ENCODE measurements at regions not wholly inside any gene's neighbourhood (a gene's known extent, or its start where the extent isn't known, plus 50 kb on each side); places are given as distances from the start of the nearest gene placed in this dataset.

- TF ChIP-seq, protein P1, sequence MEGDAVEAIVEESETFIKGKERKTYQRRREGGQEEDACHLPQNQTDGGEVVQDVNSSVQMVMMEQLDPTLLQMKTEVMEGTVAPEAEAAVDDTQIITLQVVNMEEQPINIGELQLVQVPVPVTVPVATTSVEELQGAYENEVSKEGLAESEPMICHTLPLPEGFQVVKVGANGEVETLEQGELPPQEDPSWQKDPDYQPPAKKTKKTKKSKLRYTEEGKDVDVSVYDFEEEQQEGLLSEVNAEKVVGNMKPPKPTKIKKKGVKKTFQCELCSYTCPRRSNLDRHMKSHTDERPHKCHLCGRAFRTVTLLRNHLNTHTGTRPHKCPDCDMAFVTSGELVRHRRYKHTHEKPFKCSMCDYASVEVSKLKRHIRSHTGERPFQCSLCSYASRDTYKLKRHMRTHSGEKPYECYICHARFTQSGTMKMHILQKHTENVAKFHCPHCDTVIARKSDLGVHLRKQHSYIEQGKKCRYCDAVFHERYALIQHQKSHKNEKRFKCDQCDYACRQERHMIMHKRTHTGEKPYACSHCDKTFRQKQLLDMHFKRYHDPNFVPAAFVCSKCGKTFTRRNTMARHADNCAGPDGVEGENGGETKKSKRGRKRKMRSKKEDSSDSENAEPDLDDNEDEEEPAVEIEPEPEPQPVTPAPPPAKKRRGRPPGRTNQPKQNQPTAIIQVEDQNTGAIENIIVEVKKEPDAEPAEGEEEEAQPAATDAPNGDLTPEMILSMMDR (IDR thresholded peaks at IDR 0.05) = no peak
- TF ChIP-seq POLR2AphosphoS5 (IDR thresholded peaks at IDR 0.05) = no peak
- TF ChIP-seq POLR2A (IDR thresholded peaks at IDR 0.05) = no peak
- no peak for TF ChIP-seq EP300 (IDR thresholded peaks at IDR 0.05)
These were observed 106.6 kb upstream of the VAV3 start for GRCh38 chr1:108071601-108072000.

All from suprapubic skin (tissue), 4 donors.